ENCODE measurements at regions not wholly inside any gene's neighbourhood (a gene's known extent, or its start where the extent isn't known, plus 50 kb on each side); places are given as distances from the start of the nearest gene placed in this dataset.
"Not testable (repeated sequence)": the region's sequence is repeated elsewhere in the genome, so short reads cannot be mapped to it uniquely, and the experiment has no call there.

DNA sequence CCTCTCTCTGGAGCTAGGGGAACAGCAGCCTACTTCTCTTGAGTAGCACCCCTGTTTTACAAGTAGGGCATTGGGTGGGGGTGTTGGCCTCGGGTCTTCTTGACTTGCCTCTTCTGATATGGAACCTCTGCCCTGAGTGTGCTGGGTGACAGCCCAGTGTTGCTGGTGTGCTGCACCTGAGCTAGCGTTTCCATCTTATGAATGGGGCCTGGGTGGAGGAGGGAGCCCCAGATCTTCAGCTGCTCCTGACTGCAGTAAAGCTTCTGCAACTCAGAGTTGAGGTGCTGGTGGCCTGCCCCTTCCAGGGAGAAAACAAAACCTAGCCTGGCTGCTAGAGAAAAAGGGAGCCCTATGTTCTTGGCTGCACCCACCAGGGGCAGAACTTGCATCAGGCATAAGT lies 202.5 kb upstream of the SHH start:
- DNase-seq (ENCODE audit: low spot score): no peak

DNA sequence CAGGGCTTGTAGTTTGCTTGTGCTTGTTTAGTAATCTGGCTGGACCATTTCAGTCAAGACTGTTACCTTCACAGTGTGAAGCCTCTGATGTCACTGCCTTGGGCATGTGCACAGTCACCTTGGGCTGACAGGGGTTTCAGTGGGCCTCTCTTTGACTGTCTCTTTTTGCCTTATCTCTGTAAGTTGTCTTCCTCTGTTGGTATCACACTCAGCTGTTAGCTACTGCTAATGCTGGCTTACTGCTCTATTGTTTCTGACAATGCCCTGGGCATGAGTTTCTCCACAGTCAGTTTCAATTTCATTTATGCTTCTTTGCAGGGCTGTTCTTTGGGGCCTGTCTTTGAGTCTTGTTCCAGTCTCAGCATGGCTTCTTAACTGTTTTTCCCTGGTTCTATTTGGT lies 201.9 kb upstream of the SHH start:
- DNase-seq (ENCODE audit: low spot score): no peak

DNA sequence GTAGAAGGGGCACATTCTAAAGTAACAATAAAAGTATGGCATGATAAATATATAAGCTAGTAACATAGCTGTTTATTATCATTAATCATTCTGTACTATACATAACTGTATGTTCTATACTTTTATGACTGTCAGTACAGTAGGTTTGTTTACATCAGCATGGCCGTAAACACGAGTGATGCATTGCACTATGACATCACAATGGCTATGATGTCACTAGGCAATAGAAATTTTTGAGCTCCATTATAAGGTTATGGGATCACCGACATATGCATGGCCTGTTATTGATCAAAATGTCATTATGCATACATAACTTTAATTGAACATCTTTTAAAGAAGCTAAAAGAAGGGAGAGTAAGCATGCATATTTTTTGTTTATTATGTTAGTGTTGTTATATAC lies 200.1 kb upstream of the SHH start:
- DNase-seq (ENCODE audit: low spot score): no peak

DNA sequence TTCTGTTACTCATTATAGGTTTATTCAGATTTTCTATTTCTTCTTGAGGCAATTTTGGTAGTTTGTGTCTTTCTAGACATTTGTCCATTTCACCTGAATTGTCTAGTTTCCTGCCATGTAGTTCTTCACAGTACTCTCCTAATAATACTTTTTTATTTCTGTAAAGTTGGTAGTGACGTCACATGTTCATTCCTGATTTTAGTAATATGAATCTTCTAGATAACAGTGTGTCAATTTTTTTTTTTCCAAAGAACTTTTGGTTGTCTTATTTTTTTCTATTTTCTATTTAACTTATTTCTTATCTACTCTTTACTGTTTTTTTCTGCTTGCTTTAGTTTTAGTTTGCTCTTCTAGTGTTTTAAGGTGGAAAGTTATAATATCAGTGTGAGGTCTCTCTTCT lies 197.3 kb upstream of the SHH start:
- DNase-seq (ENCODE audit: low spot score): no peak

DNA sequence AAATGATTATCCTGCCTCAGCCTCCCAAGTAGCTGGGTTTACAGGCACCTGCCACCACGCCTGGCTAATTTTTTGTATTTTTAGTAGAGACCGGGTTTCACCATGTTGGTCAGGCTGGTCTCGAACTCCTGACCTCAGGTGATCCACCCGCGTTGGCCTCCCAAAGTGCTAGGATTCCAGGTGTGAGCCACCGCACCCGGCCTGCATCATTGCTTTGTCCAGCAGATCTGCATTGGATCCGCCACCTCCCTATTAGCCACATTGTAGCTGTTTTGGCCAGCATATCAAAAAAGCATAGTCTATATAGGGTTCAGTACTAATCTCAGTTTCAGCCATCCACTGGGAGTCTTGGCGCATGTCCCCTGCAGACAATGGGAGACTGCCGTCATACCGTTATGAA lies 194.6 kb upstream of the SHH start:
- DNase-seq (ENCODE audit: low spot score): not testable (repeated sequence)

GRCh38 chr7:156006024-156006423 lies 193.8 kb upstream of the SHH start:
- no peak for DNase-seq (ENCODE audit: low spot score)

GRCh38 chr7:156005202-156005691 lies 193.0 kb upstream of the SHH start:
- DNase-seq (ENCODE audit: low spot score): no peak

- no peak for DNase-seq (ENCODE audit: low spot score)
Observed at GRCh38 chr7:156004265-156005201, 192.3 kb upstream of the SHH start.

GRCh38 chr7:156003220-156004162 lies 191.2 kb upstream of the SHH start:
- DNase-seq (ENCODE audit: low spot score): no peak

GRCh38 chr7:156002362-156003066 lies 190.3 kb upstream of the SHH start:
- DNase-seq (ENCODE audit: low spot score): no peak

DNA sequence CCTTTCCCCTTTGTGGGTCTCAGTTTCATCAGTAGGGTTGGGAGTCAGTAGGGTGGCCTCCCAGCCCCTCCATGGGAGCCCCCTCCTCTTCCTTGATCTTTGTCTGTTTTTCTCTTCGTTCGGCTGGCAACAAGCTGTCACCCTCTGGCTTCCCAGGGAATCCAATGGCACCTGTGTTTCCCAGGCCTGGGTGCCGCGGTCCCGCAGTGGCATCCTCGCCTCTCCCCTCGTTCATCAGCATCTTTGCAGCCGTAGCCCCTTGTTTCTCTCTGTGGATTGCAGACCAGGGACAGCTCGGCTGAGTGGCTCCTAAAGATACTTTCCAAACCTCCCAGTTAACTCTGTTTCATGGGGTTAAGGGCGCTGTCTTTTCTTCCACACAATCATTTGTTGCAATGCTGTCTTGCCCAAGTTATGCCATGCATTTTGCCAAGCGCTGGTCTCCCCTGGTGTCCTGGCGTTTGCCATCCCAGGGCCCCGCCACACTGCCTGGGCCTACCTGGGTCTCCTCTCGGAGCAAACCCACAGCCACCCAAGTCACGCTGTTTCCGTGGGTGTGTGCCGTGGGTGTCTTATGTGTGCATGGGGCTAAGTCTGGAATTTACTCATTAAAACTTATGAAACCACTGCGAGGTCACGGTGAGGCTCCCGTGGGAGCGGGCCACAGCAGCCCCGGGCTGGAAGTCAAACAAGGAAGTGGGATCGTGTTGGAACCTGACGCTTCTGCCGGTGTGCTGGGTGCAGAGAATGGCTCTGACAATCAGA lies 189.4 kb upstream of the SHH start:
- no peak for DNase-seq (ENCODE audit: low spot score)

- no peak for DNase-seq (ENCODE audit: low spot score)
Observed at GRCh38 chr7:156000601-156001396, 188.5 kb upstream of the SHH start.

DNA sequence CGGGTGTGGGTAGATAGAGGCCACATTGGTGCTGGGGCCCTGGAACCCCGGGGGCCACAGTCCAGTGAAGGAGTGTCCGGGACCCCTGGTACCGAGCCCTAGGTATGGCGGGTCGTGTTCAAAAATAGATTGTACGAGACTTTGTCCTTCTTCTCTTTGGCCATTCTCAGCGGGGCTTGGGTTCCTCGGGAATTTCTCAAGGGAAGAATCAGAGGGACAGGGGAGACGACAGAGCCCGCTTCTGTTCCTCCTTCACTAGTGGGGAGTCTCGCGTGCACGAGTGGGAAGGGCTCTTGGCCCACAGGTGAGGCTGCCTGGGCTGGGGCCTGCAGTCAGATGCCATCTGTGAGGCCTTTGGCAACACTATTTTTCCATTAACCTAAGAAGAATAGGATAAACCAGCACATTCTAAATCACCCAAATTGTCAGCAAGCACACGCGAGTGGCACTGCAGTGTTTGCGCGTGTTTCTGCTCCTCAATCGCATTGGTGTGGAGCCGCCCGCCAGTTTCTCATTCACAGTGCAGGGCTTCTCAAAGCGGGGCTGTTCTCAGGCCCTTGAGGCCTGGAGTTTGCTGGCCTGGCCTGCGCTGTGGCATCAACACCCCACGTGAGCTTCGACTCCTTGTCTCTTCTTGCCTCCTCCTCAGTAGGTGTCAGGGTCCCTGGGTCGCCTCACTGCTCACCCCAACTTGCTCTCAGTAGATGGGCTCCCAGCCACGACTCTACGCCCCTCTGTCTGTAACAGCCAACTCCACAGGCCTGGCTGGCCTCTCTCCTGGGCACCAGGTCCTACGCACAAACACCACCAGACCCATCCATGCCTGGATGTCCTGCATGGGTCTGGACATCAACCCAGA lies 187.6 kb upstream of the SHH start:
- DNase-seq (ENCODE audit: low spot score): no peak

DNA sequence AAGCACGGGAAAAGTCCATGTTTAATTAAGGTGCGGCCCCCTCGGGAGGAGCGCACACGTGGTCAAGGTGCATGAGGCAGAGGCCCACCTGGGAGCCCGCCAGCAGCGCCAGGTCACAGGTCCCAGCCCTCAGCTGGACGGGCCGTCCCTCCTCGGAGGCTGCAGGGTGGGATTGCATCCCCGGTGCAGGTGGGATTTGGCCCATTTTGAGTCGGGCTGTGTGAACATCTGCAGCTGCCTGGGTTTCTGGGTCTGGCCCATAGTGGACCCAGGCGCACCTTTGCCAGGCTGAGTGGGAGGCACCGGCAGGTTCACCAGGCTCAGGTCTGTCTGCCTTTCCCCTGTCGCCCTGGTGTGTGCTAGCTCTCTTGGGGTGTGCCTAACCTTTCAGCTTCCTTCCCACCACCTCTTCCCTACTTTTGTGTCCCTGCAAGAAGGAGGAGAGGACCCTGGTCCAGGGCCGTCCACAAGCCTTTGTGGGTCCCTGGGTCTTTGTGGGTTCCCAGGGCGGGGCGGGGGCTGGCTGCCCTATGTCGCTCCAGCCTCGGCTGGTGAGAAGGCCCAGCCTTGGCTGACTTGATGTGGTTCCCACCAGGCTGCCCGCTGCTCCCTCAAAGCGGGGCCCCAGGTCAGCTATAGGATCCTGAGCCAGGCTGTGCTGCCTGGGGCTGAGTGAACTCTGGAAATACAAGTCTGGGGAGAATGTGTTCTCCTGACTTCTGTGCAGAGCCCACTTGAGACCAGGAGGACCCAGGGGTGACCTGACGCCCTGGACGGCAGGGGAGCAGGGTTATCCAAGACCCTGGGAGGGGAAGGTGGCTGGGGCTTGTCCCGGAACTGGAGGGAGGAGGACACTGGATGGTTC lies 186.7 kb upstream of the SHH start:
- no peak for DNase-seq (ENCODE audit: low spot score)

GRCh38 chr7:155998328-155998691 lies 186.0 kb upstream of the SHH start:
- DNase-seq (ENCODE audit: low spot score): no peak

GRCh38 chr7:155997431-155998327 lies 185.4 kb upstream of the SHH start:
- no peak for DNase-seq (ENCODE audit: low spot score)

DNA sequence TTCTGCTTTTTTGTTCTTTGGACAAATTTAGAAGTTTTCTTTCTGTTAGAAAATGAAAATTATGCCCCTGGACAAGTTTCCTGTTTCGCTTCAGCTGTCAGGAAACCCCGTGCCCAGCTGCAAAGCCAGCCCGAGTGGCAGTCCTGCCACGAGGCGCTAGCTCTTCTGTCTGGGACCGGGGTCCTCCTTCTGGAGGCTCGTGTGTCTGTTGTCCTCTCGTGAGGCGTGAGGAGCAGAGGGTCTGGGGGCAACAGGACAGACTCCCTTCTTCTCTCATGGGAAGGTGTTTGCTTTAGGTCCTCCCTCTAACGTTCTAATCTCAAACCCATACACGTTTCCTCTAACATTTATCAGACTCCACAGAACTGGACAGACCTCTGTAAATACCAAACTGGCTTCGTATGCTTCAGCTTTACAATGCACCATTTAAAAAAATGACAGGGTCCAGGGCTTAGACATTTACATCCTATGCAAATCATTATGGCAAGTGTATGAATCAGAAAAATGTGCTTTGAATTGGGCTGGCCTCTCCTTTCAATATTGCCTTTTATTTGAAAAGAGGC lies 184.5 kb upstream of the SHH start:
- no peak for DNase-seq (ENCODE audit: low spot score)

Measured in A172 (cell line).